Spleen (tissue), 11 donors: ENCODE measurements at regions not wholly inside any gene's neighbourhood (a gene's known extent, or its start where the extent isn't known, plus 50 kb on each side); places are given as distances from the start of the nearest gene placed in this dataset.

Experiments used
- DNase-seq: peaks from one replicate; pipeline ENCODE4 v3.0.0-alpha.2; 2020
- H3K27ac ChIP-seq, 8 donors: fragments of 200-600 bp; sonication (generic) in 7 of 8; 1 replicate in 4 of 8; 2 replicates in 4 of 8; pipeline versions ENCODE4 v1.5.0 to v1.8.0; 2016 to 2021; ENCODE audit warnings: inconsistent platforms in 4 of 8, mild to moderate bottlenecking in 4 of 8, moderate library complexity in 1 of 8
- H3K27me3 ChIP-seq, 7 donors: fragments of 200-600 bp; sonication (generic) in 6 of 7; replicated peaks in 1 of 7; 1 replicate in 4 of 7; 2 replicates in 3 of 7; pipeline versions ENCODE4 v1.5.0 to v1.8.0; 2016 to 2021; ENCODE audit warnings: inconsistent platforms in 3 of 7, mild to moderate bottlenecking in 1 of 7
- H3K36me3 ChIP-seq, 6 donors: fragments of 200-600 bp; sonication (generic) in 5 of 6; 1 replicate in 4 of 6; 2 replicates in 2 of 6; pipeline versions ENCODE4 v1.5.0 to v1.8.0; 2016 to 2021; ENCODE audit warnings: inconsistent platforms in 2 of 6
- H3K4me1 ChIP-seq, 6 donors: fragments of 200-600 bp; sonication (generic) in 5 of 6; 1 replicate in 3 of 6; 2 replicates in 3 of 6; pipeline versions ENCODE4 v1.5.0 to v1.8.0; 2016 to 2021; ENCODE audit warnings: inconsistent platforms in 3 of 6
- H3K4me3 ChIP-seq, 8 donors: fragments of 200-600 bp; sonication (generic) in 7 of 8; 1 replicate in 4 of 8; 2 replicates in 4 of 8; pipeline versions ENCODE4 v1.5.0 to v1.8.0; 2016 to 2021; ENCODE audit warnings: inconsistent platforms in 4 of 8, mild to moderate bottlenecking in 4 of 8, moderate library complexity in 2 of 8
- H3K9me3 ChIP-seq, 8 donors: fragments of 200-600 bp; sonication (generic) in 7 of 8; 1 replicate in 4 of 8; 2 replicates in 4 of 8; pipeline versions ENCODE4 v1.5.0 to v1.8.0; 2016 to 2021; ENCODE audit warnings: inconsistent platforms in 4 of 8
- CTCF ChIP-seq, 11 experiments: fragments of 200-600 bp in 7 of 11; fragments of 450-650 bp in 4 of 11; sonication (generic) in 4 of 11; IDR thresholded peaks in 8 of 11; conservative IDR thresholded peaks in 3 of 11; 1 replicate in 7 of 11; 2 replicates in 4 of 11; pipeline versions ENCODE4 v1.4.0 to v1.8.0; 2016 to 2021; ENCODE audit warnings: antibody characterized with exemption in 11 of 11, inconsistent platforms in 4 of 11, mild to moderate bottlenecking in 1 of 11
- POLR2A ChIP-seq, 3 donors: fragments of 450-650 bp; IDR thresholded peaks; one replicate each; pipeline ENCODE4 v1.5.1; 2017; ENCODE audit warnings: antibody characterized with exemption in 3 of 3, mild to moderate bottlenecking in 1 of 3
- POLR2AphosphoS5 ChIP-seq, 3 donors: sonication (generic); formaldehyde crosslinking; IDR thresholded peaks; one replicate each; pipeline ENCODE4 v1.5.1; 2017; ENCODE audit warnings: antibody characterized with exemption in 3 of 3
- WGBS, 5 donors: extraction: QIAGEN DNeasy Blood & Tissue Kit in 3 of 5; methylation state at CpG; one replicate each; pipeline versions ENCODE4 v1.1.5 to v1.1.7; 2013 to 2018; 5-methylcytosine and 5-hydroxymethylcytosine counted together
- intact Hi-C: fragments of 100-400 bp; cut with DNase I; formaldehyde crosslinking; loops from one replicate; pipeline ENCODE4 v1.15.0; 2023; ENCODE audit warnings: low total_unique reads
- donor health status: healthy with polysubstance abuse.
- donor health status: DM: no; HTN: no; CAD: no; lungs with moderate emphysema.
- donor health status: DM: no; HTN: no; CAD: no.
- donor health status: Bipolar disorder and iron deficiency.
- donor health status: healthy.
- donor health status: DM: no; HTN: no; CAD: no.
- donor health status: DM: yes; HTN: yes; CAD: no.

- DNase-seq: no peak
Measured at GRCh38 chr17:37848690-37849616, 75.3 kb upstream of the TBC1D3K start.

GRCh38 chr17:37847811-37848331 is 76.3 kb upstream of the TBC1D3K start:
- no peak overlapping the region for H3K4me3 ChIP-seq
- 83 to 87% (median 85%) methylated on average over 12 of the region's 12 CpGs for WGBS, 5 donors
- intact Hi-C loops: no loop called here
- no peaks in the 10 kb centered on the region for H3K9me3 ChIP-seq
- DNase-seq: no peak
- TF ChIP-seq CTCF (IDR thresholded peaks at IDR 0.05 in 8 of 11, conservative IDR thresholded peaks at IDR 0.05 in 3 of 11) (no peak), POLR2AphosphoS5 (IDR thresholded peaks at IDR 0.05) (no peak), POLR2A (IDR thresholded peaks at IDR 0.05) (no peak)
- H3K4me1 ChIP-seq: peaks cover 0 to 15% (median 12%) of the 10 kb centered on the region in 6 donors
- H3K27ac ChIP-seq: no peak overlapping the region
- no peaks in the 10 kb centered on the region for H3K36me3 ChIP-seq
- H3K27me3 ChIP-seq: peaks cover 0 to 14% (median 0%) of the 10 kb centered on the region in 7 donors

More at GRCh38 chr17:37848690-37849616, 75.3 kb upstream of the TBC1D3K start:
- TF ChIP-seq POLR2AphosphoS5 (IDR thresholded peaks at IDR 0.05) (no peak), POLR2A (IDR thresholded peaks at IDR 0.05) (no peak), CTCF (IDR thresholded peaks at IDR 0.05 in 8 of 11, conservative IDR thresholded peaks at IDR 0.05 in 3 of 11) (no peak)
- WGBS, 5 donors: 80 to 86% (median 83%) methylated on average over 15 of the region's 15 CpGs
- no peaks in the 10 kb centered on the region for H3K9me3 ChIP-seq
- H3K27me3 ChIP-seq: peaks cover 0 to 14% (median 0%) of the 10 kb centered on the region in 7 donors
- intact Hi-C loops: no loop called here
- no peak overlapping the region for H3K4me3 ChIP-seq
- H3K4me1 ChIP-seq: peaks cover 0 to 13% (median 10%) of the 10 kb centered on the region in 6 donors
- no peak overlapping the region for H3K27ac ChIP-seq
- no peaks in the 10 kb centered on the region for H3K36me3 ChIP-seq

GRCh38 chr17:37847102-37847501 is 77.1 kb upstream of the TBC1D3K start:
- WGBS, 5 donors: 85 to 95% (median 91%) methylated on average over 7 of the region's 7 CpGs

More at GRCh38 chr17:37847102-37847501, 77.1 kb upstream of the TBC1D3K start:
- TF ChIP-seq POLR2A (IDR thresholded peaks at IDR 0.05) (no peak), POLR2AphosphoS5 (IDR thresholded peaks at IDR 0.05) (no peak), CTCF (IDR thresholded peaks at IDR 0.05 in 8 of 11, conservative IDR thresholded peaks at IDR 0.05 in 3 of 11) (no peak)
- intact Hi-C loops: no loop called here
- H3K4me1 ChIP-seq: peaks cover 0 to 15% (median 12%) of the 10 kb centered on the region in 6 donors
- H3K9me3 ChIP-seq: no peaks in the 10 kb centered on the region
- DNase-seq: no peak
- H3K4me3 ChIP-seq: no peak overlapping the region
- peaks cover 0 to 14% (median 0%) of the 10 kb centered on the region in 7 donors for H3K27me3 ChIP-seq
- no peaks in the 10 kb centered on the region for H3K36me3 ChIP-seq
- no peak overlapping the region for H3K27ac ChIP-seq
